Neuron (in vitro differentiated cells): ENCODE measurements at regions not wholly inside any gene's neighbourhood (a gene's known extent, or its start where the extent isn't known, plus 50 kb on each side); places are given as distances from the start of the nearest gene placed in this dataset.

Experiments
- H2AFZ ChIP-seq: one replicate; pipeline ENCODE4 v1.6.1; 2013; ENCODE audit warnings: low read depth, mild to moderate bottlenecking, inconsistent platforms, low read length, moderate library complexity
- H3K27me3 ChIP-seq: one replicate; pipeline ENCODE4 v1.6.1; 2013; ENCODE audit warnings: low read length; ENCODE audit not compliant: insufficient read depth
- H3K36me3 ChIP-seq: one replicate; pipeline ENCODE4 v1.6.1; 2013; ENCODE audit warnings: low read length; ENCODE audit not compliant: insufficient read depth
- H3K4me1 ChIP-seq: one replicate; pipeline ENCODE4 v1.6.1; 2013; ENCODE audit warnings: low read length; ENCODE audit not compliant: insufficient read depth
- H3K4me3 ChIP-seq: 2 replicates; pipeline ENCODE4 v1.5.1; 2013; ENCODE audit warnings: mild to moderate bottlenecking, low read length, moderate library complexity
- H3K9me3 ChIP-seq: one replicate; pipeline ENCODE4 v1.6.1; 2013; ENCODE audit warnings: low read length

GRCh38 chr11:115930291-115930690 is 426.1 kb upstream of the CADM1 start:
- Histone ChIP-seq H3K4me1 (peaks cover 4% of the 10 kb centered on the region), H3K9me3 (no peaks in the 10 kb centered on the region), H2AFZ (no peak overlapping the region), H3K27me3 (no peaks in the 10 kb centered on the region), H3K4me3 (no peak overlapping the region), H3K36me3 (no peaks in the 10 kb centered on the region)

GRCh38 chr11:115929618-115930129 is 425.5 kb upstream of the CADM1 start:
- Histone ChIP-seq H3K27me3 (no peaks in the 10 kb centered on the region), H2AFZ (no peak overlapping the region), H3K4me3 (no peak overlapping the region), H3K9me3 (no peaks in the 10 kb centered on the region), H3K36me3 (no peaks in the 10 kb centered on the region), H3K4me1 (peaks cover 4% of the 10 kb centered on the region)

GRCh38 chr11:115928811-115929210 is 424.6 kb upstream of the CADM1 start:
- H3K27me3 ChIP-seq, result no peaks in the 10 kb centered on the region
- peaks cover 4% of the 10 kb centered on the region for H3K4me1 ChIP-seq
- no peaks in the 10 kb centered on the region for H3K36me3 ChIP-seq
- H3K9me3 ChIP-seq, result no peaks in the 10 kb centered on the region
- H2AFZ ChIP-seq, result no peak overlapping the region
- no peak overlapping the region for H3K4me3 ChIP-seq

GRCh38 chr11:115927823-115928329 is 423.7 kb upstream of the CADM1 start:
- no peaks in the 10 kb centered on the region for H3K9me3 ChIP-seq
- H3K4me3 ChIP-seq, result no peak overlapping the region
- H2AFZ ChIP-seq, result no peak overlapping the region
- no peaks in the 10 kb centered on the region for H3K36me3 ChIP-seq
- peaks cover 4% of the 10 kb centered on the region for H3K4me1 ChIP-seq
- no peaks in the 10 kb centered on the region for H3K27me3 ChIP-seq

GRCh38 chr11:115926601-115927000 is 422.4 kb upstream of the CADM1 start:
- Histone ChIP-seq H3K36me3 (no peaks in the 10 kb centered on the region), H3K9me3 (no peaks in the 10 kb centered on the region), H2AFZ (no peak overlapping the region), H3K27me3 (no peaks in the 10 kb centered on the region), H3K4me1 (peaks cover 4% of the 10 kb centered on the region), H3K4me3 (no peak overlapping the region)

- Histone ChIP-seq H3K4me3 (no peak overlapping the region), H3K4me1 (peaks cover 2% of the 10 kb centered on the region), H2AFZ (no peak overlapping the region), H3K9me3 (no peaks in the 10 kb centered on the region), H3K36me3 (no peaks in the 10 kb centered on the region), H3K27me3 (no peaks in the 10 kb centered on the region)
Observed at GRCh38 chr11:115926138-115926537, 421.9 kb upstream of the CADM1 start.

- Histone ChIP-seq H3K9me3 (no peaks in the 10 kb centered on the region), H3K27me3 (no peaks in the 10 kb centered on the region), H2AFZ (no peak overlapping the region), H3K4me3 (no peak overlapping the region), H3K4me1 (no peaks in the 10 kb centered on the region), H3K36me3 (no peaks in the 10 kb centered on the region)
Observed at GRCh38 chr11:115925568-115926090, 421.4 kb upstream of the CADM1 start.

- Histone ChIP-seq H3K4me3 (no peak overlapping the region), H2AFZ (no peak overlapping the region), H3K9me3 (no peaks in the 10 kb centered on the region), H3K4me1 (no peaks in the 10 kb centered on the region), H3K27me3 (no peaks in the 10 kb centered on the region), H3K36me3 (no peaks in the 10 kb centered on the region)
Observed at GRCh38 chr11:115924744-115925567, 420.7 kb upstream of the CADM1 start.

- H3K27me3 ChIP-seq, result no peaks in the 10 kb centered on the region
- H3K36me3 ChIP-seq, result no peaks in the 10 kb centered on the region
- H3K4me3 ChIP-seq, result no peak overlapping the region
- no peaks in the 10 kb centered on the region for H3K9me3 ChIP-seq
- no peak overlapping the region for H2AFZ ChIP-seq
- H3K4me1 ChIP-seq, result no peaks in the 10 kb centered on the region
Observed at GRCh38 chr11:115922876-115923275, 418.7 kb upstream of the CADM1 start.

GRCh38 chr11:115921986-115922385 is 417.8 kb upstream of the CADM1 start:
- no peaks in the 10 kb centered on the region for H3K4me1 ChIP-seq
- no peaks in the 10 kb centered on the region for H3K27me3 ChIP-seq
- no peak overlapping the region for H2AFZ ChIP-seq
- H3K36me3 ChIP-seq, result no peaks in the 10 kb centered on the region
- H3K4me3 ChIP-seq, result no peak overlapping the region
- no peaks in the 10 kb centered on the region for H3K9me3 ChIP-seq

GRCh38 chr11:115921540-115921939 is 417.3 kb upstream of the CADM1 start:
- Histone ChIP-seq H3K4me3 (no peak overlapping the region), H3K9me3 (no peaks in the 10 kb centered on the region), H3K4me1 (no peaks in the 10 kb centered on the region), H3K27me3 (no peaks in the 10 kb centered on the region), H2AFZ (no peak overlapping the region), H3K36me3 (no peaks in the 10 kb centered on the region)

- H3K4me1 ChIP-seq, result no peaks in the 10 kb centered on the region
- H3K36me3 ChIP-seq, result no peaks in the 10 kb centered on the region
- H2AFZ ChIP-seq, result no peak overlapping the region
Observed at GRCh38 chr11:115920841-115921480, 416.7 kb upstream of the CADM1 start.

GRCh38 chr11:115920092-115920461 is 415.9 kb upstream of the CADM1 start:
- H3K36me3 ChIP-seq, result no peaks in the 10 kb centered on the region
- H3K4me3 ChIP-seq, result no peak overlapping the region
- H3K4me1 ChIP-seq, result no peaks in the 10 kb centered on the region
- no peaks in the 10 kb centered on the region for H3K9me3 ChIP-seq
- no peaks in the 10 kb centered on the region for H3K27me3 ChIP-seq
- no peak overlapping the region for H2AFZ ChIP-seq

More at GRCh38 chr11:115920841-115921480, 416.7 kb upstream of the CADM1 start:
- Histone ChIP-seq H3K4me3 (no peak overlapping the region), H3K9me3 (no peaks in the 10 kb centered on the region), H3K27me3 (no peaks in the 10 kb centered on the region)
